ENCODE measurements at regions not wholly inside any gene's neighbourhood (a gene's known extent, or its start where the extent isn't known, plus 50 kb on each side); places are given as distances from the start of the nearest gene placed in this dataset.

DNA sequence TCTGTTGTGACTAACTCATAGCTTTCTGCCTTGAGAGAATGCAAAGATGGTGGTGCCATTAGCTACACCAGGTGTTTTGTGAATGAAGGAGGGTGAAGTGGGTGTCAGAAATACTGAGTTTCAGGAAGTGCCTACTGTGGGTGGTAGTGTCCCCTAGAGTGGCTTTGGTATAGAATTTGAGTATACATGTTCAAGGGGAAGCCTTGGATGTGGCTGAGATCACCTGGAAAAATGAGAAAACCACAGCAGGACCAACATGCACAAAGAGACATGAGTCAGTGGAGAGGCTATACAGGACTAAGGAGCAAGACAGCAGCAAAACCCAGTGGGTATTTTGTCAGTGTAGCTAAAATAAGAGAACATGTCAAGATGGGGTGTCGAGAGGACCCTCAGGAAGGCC is 204.3 kb upstream of the TBL1X start:
- ATAC-seq: no peak
- TF ChIP-seq OSR1 (CRISPR knock-in tag; IDR thresholded peaks at IDR 0.05) (no peak), PPARA (CRISPR knock-in tag; IDR thresholded peaks at IDR 0.05; ENCODE audit: borderline replicate concordance) (no peak)

DNA sequence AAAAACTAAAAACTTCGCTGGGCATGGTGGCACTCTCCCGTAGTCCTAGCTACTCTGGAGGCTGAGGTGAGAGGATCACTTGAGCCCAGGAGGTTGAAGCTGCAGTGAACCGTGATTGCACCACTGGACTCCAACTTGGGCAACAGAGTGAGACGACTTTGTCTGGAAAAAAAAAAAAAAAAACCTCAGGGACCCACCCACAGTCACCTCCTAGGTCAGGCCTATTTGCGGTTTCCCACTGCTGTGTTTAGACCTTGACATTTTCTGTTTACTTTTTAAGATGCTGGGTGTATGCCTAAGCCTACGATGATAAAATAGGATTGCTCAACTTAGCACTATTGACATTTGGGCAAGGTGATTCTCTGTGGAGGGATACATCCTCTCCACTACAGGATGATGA is 197.4 kb upstream of the TBL1X start:
- no peak for ATAC-seq
- TF ChIP-seq BACH2 (CRISPR knock-in tag; IDR thresholded peaks at IDR 0.05; ENCODE audit: borderline replicate concordance): no peak
- TF ChIP-seq ZFP3 (CRISPR knock-in tag; IDR thresholded peaks at IDR 0.05): no peak
- TF ChIP-seq ZFP30 (CRISPR knock-in tag; IDR thresholded peaks at IDR 0.05): no peak

DNA sequence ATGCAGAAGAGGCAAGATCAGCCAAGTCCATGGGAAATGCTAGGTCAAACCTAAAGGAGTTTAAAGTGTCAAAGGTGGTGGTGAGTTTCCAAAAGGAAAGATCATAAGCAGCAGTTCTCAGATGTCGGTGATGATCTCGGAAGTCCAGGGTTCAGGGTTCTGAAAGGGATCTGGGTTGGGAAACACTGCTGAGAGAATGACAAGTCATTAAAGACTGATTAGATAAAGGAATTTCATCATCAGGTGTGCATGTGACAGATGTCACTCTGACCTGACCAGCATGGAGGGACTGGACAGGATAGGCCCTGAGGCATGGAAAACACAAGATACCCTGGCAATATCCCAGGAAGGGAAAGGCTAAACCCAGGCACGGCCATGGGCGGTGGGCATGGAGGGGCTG is 195.7 kb upstream of the TBL1X start:
- ATAC-seq: no peak

DNA sequence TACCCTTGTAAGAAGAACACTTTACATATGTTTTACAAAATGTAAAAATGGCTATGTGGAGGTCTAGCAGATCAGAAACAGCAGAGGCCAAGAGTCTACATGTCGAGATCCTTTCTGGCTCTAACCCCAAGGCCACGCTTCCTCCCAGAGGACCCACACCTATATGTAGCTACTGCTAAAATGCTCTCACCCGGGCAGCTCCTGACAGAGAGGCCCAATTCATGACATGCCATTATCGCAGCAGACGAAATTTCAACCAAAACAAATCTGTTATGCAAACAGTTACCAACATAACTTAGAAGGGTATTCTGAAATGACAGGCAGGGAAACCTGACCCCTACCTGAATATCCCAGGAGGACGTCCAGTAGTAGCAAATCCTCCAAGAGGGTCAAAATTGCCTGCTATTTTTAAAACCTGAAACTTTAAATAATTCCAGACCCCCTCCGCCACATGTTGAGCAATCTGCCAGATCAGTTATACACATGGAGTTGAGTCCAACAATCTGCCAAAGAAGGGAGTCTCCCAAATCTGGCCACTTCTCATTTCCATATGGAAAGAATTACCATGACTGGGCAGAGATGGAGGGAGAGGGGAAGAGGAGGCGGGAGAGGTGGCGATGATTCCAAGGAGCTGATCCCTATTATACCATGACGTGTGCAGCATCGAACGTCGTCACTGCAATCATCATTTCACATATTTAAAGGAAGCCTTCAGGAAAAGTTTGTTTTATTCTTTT is 192.9 kb upstream of the TBL1X start:
- no peak for ATAC-seq
- TF ChIP-seq ESRRG (CRISPR knock-in tag; IDR thresholded peaks at IDR 0.05) (no peak), OSR1 (CRISPR knock-in tag; IDR thresholded peaks at IDR 0.05) (no peak), PPARA (CRISPR knock-in tag; IDR thresholded peaks at IDR 0.05; ENCODE audit: borderline replicate concordance) (no peak), ZNF8 (CRISPR knock-in tag; IDR thresholded peaks at IDR 0.05) (no peak), ZNF70 (CRISPR knock-in tag; IDR thresholded peaks at IDR 0.05) (no peak), ZFP30 (CRISPR knock-in tag; IDR thresholded peaks at IDR 0.05) (no peak), GLIS3 (CRISPR knock-in tag; IDR thresholded peaks at IDR 0.05) (no peak), BACH2 (CRISPR knock-in tag; IDR thresholded peaks at IDR 0.05; ENCODE audit: borderline replicate concordance) (no peak), ZNF565 (CRISPR knock-in tag; conservative IDR thresholded peaks at IDR 0.05; ENCODE audit: low read depth) (no peak)
- TF ChIP-seq, protein P1, sequence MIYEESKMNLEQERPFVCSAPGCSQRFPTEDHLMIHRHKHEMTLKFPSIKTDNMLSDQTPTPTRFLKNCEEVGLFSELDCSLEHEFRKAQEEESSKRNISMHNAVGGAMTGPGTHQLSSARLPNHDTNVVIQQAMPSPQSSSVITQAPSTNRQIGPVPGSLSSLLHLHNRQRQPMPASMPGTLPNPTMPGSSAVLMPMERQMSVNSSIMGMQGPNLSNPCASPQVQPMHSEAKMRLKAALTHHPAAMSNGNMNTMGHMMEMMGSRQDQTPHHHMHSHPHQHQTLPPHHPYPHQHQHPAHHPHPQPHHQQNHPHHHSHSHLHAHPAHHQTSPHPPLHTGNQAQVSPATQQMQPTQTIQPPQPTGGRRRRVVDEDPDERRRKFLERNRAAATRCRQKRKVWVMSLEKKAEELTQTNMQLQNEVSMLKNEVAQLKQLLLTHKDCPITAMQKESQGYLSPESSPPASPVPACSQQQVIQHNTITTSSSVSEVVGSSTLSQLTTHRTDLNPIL (CRISPR knock-in tag; IDR thresholded peaks at IDR 0.05; ENCODE audit: low read depth): no peak
- TF ChIP-seq, protein P2, sequence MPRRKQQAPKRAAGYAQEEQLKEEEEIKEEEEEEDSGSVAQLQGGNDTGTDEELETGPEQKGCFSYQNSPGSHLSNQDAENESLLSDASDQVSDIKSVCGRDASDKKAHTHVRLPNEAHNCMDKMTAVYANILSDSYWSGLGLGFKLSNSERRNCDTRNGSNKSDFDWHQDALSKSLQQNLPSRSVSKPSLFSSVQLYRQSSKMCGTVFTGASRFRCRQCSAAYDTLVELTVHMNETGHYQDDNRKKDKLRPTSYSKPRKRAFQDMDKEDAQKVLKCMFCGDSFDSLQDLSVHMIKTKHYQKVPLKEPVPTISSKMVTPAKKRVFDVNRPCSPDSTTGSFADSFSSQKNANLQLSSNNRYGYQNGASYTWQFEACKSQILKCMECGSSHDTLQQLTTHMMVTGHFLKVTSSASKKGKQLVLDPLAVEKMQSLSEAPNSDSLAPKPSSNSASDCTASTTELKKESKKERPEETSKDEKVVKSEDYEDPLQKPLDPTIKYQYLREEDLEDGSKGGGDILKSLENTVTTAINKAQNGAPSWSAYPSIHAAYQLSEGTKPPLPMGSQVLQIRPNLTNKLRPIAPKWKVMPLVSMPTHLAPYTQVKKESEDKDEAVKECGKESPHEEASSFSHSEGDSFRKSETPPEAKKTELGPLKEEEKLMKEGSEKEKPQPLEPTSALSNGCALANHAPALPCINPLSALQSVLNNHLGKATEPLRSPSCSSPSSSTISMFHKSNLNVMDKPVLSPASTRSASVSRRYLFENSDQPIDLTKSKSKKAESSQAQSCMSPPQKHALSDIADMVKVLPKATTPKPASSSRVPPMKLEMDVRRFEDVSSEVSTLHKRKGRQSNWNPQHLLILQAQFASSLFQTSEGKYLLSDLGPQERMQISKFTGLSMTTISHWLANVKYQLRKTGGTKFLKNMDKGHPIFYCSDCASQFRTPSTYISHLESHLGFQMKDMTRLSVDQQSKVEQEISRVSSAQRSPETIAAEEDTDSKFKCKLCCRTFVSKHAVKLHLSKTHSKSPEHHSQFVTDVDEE (CRISPR knock-in tag; IDR thresholded peaks at IDR 0.05): no peak

More for the DNA sequence above, 195.7 kb upstream of the TBL1X start:
- TF ChIP-seq, protein P1 (CRISPR knock-in tag; IDR thresholded peaks at IDR 0.05; ENCODE audit: low read depth): no peak
- TF ChIP-seq ESRRG (CRISPR knock-in tag; IDR thresholded peaks at IDR 0.05) (no peak), BACH2 (CRISPR knock-in tag; IDR thresholded peaks at IDR 0.05; ENCODE audit: borderline replicate concordance) (no peak), TOX (CRISPR knock-in tag; IDR thresholded peaks at IDR 0.05; ENCODE audit: borderline replicate concordance) (no peak), RARB (CRISPR knock-in tag; IDR thresholded peaks at IDR 0.05) (no peak), ZC3H10 (CRISPR knock-in tag; IDR thresholded peaks at IDR 0.05) (no peak), ZNF8 (CRISPR knock-in tag; IDR thresholded peaks at IDR 0.05) (no peak), ZFP30 (CRISPR knock-in tag; IDR thresholded peaks at IDR 0.05) (no peak), OSR1 (CRISPR knock-in tag; IDR thresholded peaks at IDR 0.05) (no peak), CSDC2 (CRISPR knock-in tag; IDR thresholded peaks at IDR 0.05) (no peak), ZNF565 (CRISPR knock-in tag; conservative IDR thresholded peaks at IDR 0.05; ENCODE audit: low read depth) (no peak), ISL1 (CRISPR knock-in tag; IDR thresholded peaks at IDR 0.05) (no peak)
- TF ChIP-seq, protein P3, sequence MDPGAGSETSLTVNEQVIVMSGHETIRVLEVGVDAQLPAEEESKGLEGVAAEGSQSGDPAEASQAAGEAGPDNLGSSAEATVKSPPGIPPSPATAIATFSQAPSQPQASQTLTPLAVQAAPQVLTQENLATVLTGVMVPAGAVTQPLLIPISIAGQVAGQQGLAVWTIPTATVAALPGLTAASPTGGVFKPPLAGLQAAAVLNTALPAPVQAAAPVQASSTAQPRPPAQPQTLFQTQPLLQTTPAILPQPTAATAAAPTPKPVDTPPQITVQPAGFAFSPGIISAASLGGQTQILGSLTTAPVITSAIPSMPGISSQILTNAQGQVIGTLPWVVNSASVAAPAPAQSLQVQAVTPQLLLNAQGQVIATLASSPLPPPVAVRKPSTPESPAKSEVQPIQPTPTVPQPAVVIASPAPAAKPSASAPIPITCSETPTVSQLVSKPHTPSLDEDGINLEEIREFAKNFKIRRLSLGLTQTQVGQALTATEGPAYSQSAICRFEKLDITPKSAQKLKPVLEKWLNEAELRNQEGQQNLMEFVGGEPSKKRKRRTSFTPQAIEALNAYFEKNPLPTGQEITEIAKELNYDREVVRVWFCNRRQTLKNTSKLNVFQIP (CRISPR knock-in tag; IDR thresholded peaks at IDR 0.05; ENCODE audit: borderline replicate concordance, low read depth): no peak
- TF ChIP-seq, protein P2 (CRISPR knock-in tag; IDR thresholded peaks at IDR 0.05): no peak
